GM21390 (cell line): ENCODE measurements at regions not wholly inside any gene's neighbourhood (a gene's known extent, or its start where the extent isn't known, plus 50 kb on each side); places are given as distances from the start of the nearest gene placed in this dataset.
A peak's percentile ranks its signal among the peaks of the same experiment; 100 is the strongest.

Source experiments
- ATAC-seq: cut with Tn5 transposase; IDR thresholded peaks from one replicate; pipeline ENCODE4 v1.9.1; 2021; ENCODE audit not compliant: unreplicated experiment

GRCh38 chr7:32273297-32273696 is 203.1 kb upstream of the PDE1C start:
- ATAC-seq, result no peak

- ATAC-seq, result no peak
These were observed 196.8 kb upstream of the PDE1C start for GRCh38 chr7:32266932-32267475.

- no peak for ATAC-seq
These were observed 194.6 kb upstream of the PDE1C start for GRCh38 chr7:32264702-32265284.

- ATAC-seq, result no peak
These were observed 193.4 kb upstream of the PDE1C start for GRCh38 chr7:32263611-32264010.

- no peak for ATAC-seq
These were observed 192.1 kb upstream of the PDE1C start for GRCh38 chr7:32262315-32262714.

GRCh38 chr7:32259931-32260596 is 189.9 kb upstream of the PDE1C start:
- ATAC-seq, result peak; percentile 86

- no peak for ATAC-seq
These were observed 188.1 kb upstream of the PDE1C start for GRCh38 chr7:32258265-32258664.

GRCh38 chr7:32257621-32258020 is 187.4 kb upstream of the PDE1C start:
- ATAC-seq, result no peak

- no peak for ATAC-seq
These were observed 186.6 kb upstream of the PDE1C start for GRCh38 chr7:32256811-32257210.

GRCh38 chr7:32256376-32256775 is 186.2 kb upstream of the PDE1C start:
- ATAC-seq, result no peak

GRCh38 chr7:32255036-32255435 is 184.8 kb upstream of the PDE1C start:
- no peak for ATAC-seq

GRCh38 chr7:32253299-32253698 is 183.1 kb upstream of the PDE1C start:
- no peak for ATAC-seq

- ATAC-seq, result no peak
These were observed 181.5 kb upstream of the PDE1C start for GRCh38 chr7:32251659-32252058.

GRCh38 chr7:32250471-32251260 is 180.5 kb upstream of the PDE1C start:
- ATAC-seq, result no peak

GRCh38 chr7:32250003-32250402 is 179.8 kb upstream of the PDE1C start:
- ATAC-seq, result no peak

- ATAC-seq, result no peak
These were observed 178.3 kb upstream of the PDE1C start for GRCh38 chr7:32248522-32248921.

- ATAC-seq, result no peak
These were observed 174.7 kb upstream of the PDE1C start for GRCh38 chr7:32244806-32245345.

GRCh38 chr7:32243687-32244290 is 173.6 kb upstream of the PDE1C start:
- ATAC-seq, result no peak

- ATAC-seq, result no peak
These were observed 172.2 kb upstream of the PDE1C start for GRCh38 chr7:32242436-32242835.

- no peak for ATAC-seq
These were observed 171.4 kb upstream of the PDE1C start for GRCh38 chr7:32241636-32242035.

- no peak for ATAC-seq
These were observed 169.6 kb upstream of the PDE1C start for GRCh38 chr7:32239764-32240163.
